ENCODE measurements at regions not wholly inside any gene's neighbourhood (a gene's known extent, or its start where the extent isn't known, plus 50 kb on each side); places are given as distances from the start of the nearest gene placed in this dataset.

- DNase-seq (ENCODE audit: low read depth in 2 of 2): no peak
Measured at GRCh38 chr11:70846781-70847655, 405.4 kb downstream of the SHANK2 start.

GRCh38 chr11:70848243-70848750 lies 404.1 kb downstream of the SHANK2 start:
- DNase-seq (ENCODE audit: low read depth in 2 of 2): no peak

GRCh38 chr11:70849031-70849430 lies 403.3 kb downstream of the SHANK2 start:
- DNase-seq (ENCODE audit: low read depth in 2 of 2): no peak

- DNase-seq (ENCODE audit: low read depth in 2 of 2): no peak
Measured at GRCh38 chr11:70851308-70851707, 401.1 kb downstream of the SHANK2 start.

- no peak for DNase-seq (ENCODE audit: low read depth in 2 of 2)
Measured at GRCh38 chr11:70851907-70852306, 400.5 kb downstream of the SHANK2 start.

GRCh38 chr11:70853068-70853769 lies 399.2 kb downstream of the SHANK2 start:
- DNase-seq (ENCODE audit: low read depth in 2 of 2): no peak

- DNase-seq (ENCODE audit: low read depth in 2 of 2): no peak
Measured at GRCh38 chr11:70853770-70854108, 398.6 kb downstream of the SHANK2 start.

GRCh38 chr11:70854201-70854600 lies 398.2 kb downstream of the SHANK2 start:
- no peak for DNase-seq (ENCODE audit: low read depth in 2 of 2)

GRCh38 chr11:70854901-70855556 lies 397.3 kb downstream of the SHANK2 start:
- no peak for DNase-seq (ENCODE audit: low read depth in 2 of 2)

- DNase-seq (ENCODE audit: low read depth in 2 of 2): no peak
Measured at GRCh38 chr11:70857894-70858293, 394.5 kb downstream of the SHANK2 start.

GRCh38 chr11:70859180-70859579 lies 393.2 kb downstream of the SHANK2 start:
- DNase-seq (ENCODE audit: low read depth in 2 of 2): no peak

- DNase-seq (ENCODE audit: low read depth in 2 of 2): no peak
Measured at GRCh38 chr11:70860888-70861287, 391.5 kb downstream of the SHANK2 start.

GRCh38 chr11:70861559-70861958 lies 390.8 kb downstream of the SHANK2 start:
- no peak for DNase-seq (ENCODE audit: low read depth in 2 of 2)

- DNase-seq (ENCODE audit: low read depth in 2 of 2): no peak
Measured at GRCh38 chr11:70862093-70862492, 390.3 kb downstream of the SHANK2 start.

GRCh38 chr11:70863186-70863585 lies 389.2 kb downstream of the SHANK2 start:
- DNase-seq (ENCODE audit: low read depth in 2 of 2): no peak

- DNase-seq (ENCODE audit: low read depth in 2 of 2): no peak
Measured at GRCh38 chr11:70863993-70864392, 388.4 kb downstream of the SHANK2 start.

GRCh38 chr11:70865356-70865755 lies 387.0 kb downstream of the SHANK2 start:
- no peak for DNase-seq (ENCODE audit: low read depth in 2 of 2)

GRCh38 chr11:70866834-70867233 lies 385.5 kb downstream of the SHANK2 start:
- no peak for DNase-seq (ENCODE audit: low read depth in 2 of 2)

GRCh38 chr11:70867281-70868047 lies 384.9 kb downstream of the SHANK2 start:
- no peak for DNase-seq (ENCODE audit: low read depth in 2 of 2)

GRCh38 chr11:70868341-70868885 lies 384.0 kb downstream of the SHANK2 start:
- no peak for DNase-seq (ENCODE audit: low read depth in 2 of 2)

GRCh38 chr11:70869054-70869453 lies 383.3 kb downstream of the SHANK2 start:
- DNase-seq (ENCODE audit: low read depth in 2 of 2): no peak

Data from stimulated activated CD8-positive, alpha-beta memory T cell treated with anti-CD3 and anti-CD28 coated beads, Interleukin-7, amount 100 ng/mL, for 4 hours (primary cell).